SJSA1 (cell line): ENCODE measurements at regions not wholly inside any gene's neighbourhood (a gene's known extent, or its start where the extent isn't known, plus 50 kb on each side); places are given as distances from the start of the nearest gene placed in this dataset.

ENCODE experiments used
- DNase-seq, 2 experiments: peaks; one replicate each; pipeline ENCODE4 v3.0.0-alpha.2; 2015 to 2020; ENCODE audit warnings: low spot score in 2 of 2, low read depth in 1 of 2
- H3K27ac ChIP-seq: fragments of 250-450 bp; sonication (Bioruptor Pico); 2 replicates; pipeline ENCODE4 v1.5.1; 2020; ENCODE audit warnings: mild to moderate bottlenecking, moderate library complexity
- H3K27me3 ChIP-seq: fragments of 250-450 bp; sonication (Bioruptor Pico); replicated peaks from 2 replicates; pipeline ENCODE4 v1.5.1; 2020; ENCODE audit warnings: mild to moderate bottlenecking, moderate library complexity
- H3K36me3 ChIP-seq: fragments of 250-450 bp; sonication (Bioruptor Pico); 2 replicates; pipeline ENCODE4 v1.5.1; 2020; ENCODE audit warnings: mild to moderate bottlenecking
- H3K4me1 ChIP-seq: fragments of 250-450 bp; sonication (Bioruptor Pico); replicated peaks from 2 replicates; pipeline ENCODE4 v1.6.1; 2021; ENCODE audit warnings: mild to moderate bottlenecking
- H3K4me3 ChIP-seq: fragments of 250-450 bp; sonication (Bioruptor Pico); 2 replicates; pipeline ENCODE4 v1.5.1; 2020; ENCODE audit warnings: mild to moderate bottlenecking
- H3K9me3 ChIP-seq: fragments of 250-450 bp; sonication (Bioruptor Pico); replicated peaks from 2 replicates; pipeline ENCODE4 v1.5.1; 2020; ENCODE audit warnings: mild to moderate bottlenecking

GRCh38 chr18:10284540-10285282 is 169.7 kb upstream of the APCDD1 start:
- Histone ChIP-seq H3K4me3 (no peak overlapping the region), H3K4me1 (no peaks in the 10 kb centered on the region), H3K27ac (no peak overlapping the region), H3K27me3 (0 out of 2 replicates have a peak, but pooled peaks cover 9% of the 10 kb centered on the region), H3K36me3 (no peaks in the 10 kb centered on the region), H3K9me3 (no peaks in the 10 kb centered on the region)
- DNase-seq: no peak

GRCh38 chr18:10285283-10285640 is 169.2 kb upstream of the APCDD1 start:
- Histone ChIP-seq H3K4me3 (no peak overlapping the region), H3K36me3 (no peaks in the 10 kb centered on the region), H3K27ac (no peak overlapping the region), H3K4me1 (no peaks in the 10 kb centered on the region), H3K27me3 (0 out of 2 replicates have a peak, but pooled peaks cover 4% of the 10 kb centered on the region), H3K9me3 (no peaks in the 10 kb centered on the region)
- DNase-seq: no peak

GRCh38 chr18:10286580-10287150 is 167.8 kb upstream of the APCDD1 start:
- DNase-seq: no peak
- Histone ChIP-seq H3K4me1 (no peaks in the 10 kb centered on the region), H3K27me3 (0 out of 2 replicates have a peak, but pooled peaks cover 4% of the 10 kb centered on the region), H3K27ac (no peak overlapping the region), H3K4me3 (no peak overlapping the region), H3K9me3 (no peaks in the 10 kb centered on the region), H3K36me3 (no peaks in the 10 kb centered on the region)

- Histone ChIP-seq H3K27ac (no peak overlapping the region), H3K4me1 (no peaks in the 10 kb centered on the region), H3K27me3 (no peaks in the 10 kb centered on the region), H3K9me3 (no peaks in the 10 kb centered on the region), H3K36me3 (no peaks in the 10 kb centered on the region), H3K4me3 (no peak overlapping the region)
- DNase-seq: no peak
These were observed 165.2 kb upstream of the APCDD1 start for GRCh38 chr18:10289251-10289650.

- H3K27ac ChIP-seq: no peak overlapping the region
- H3K36me3 ChIP-seq: no peaks in the 10 kb centered on the region
- no peaks in the 10 kb centered on the region for H3K9me3 ChIP-seq
- H3K4me3 ChIP-seq: no peak overlapping the region
- no peaks in the 10 kb centered on the region for H3K4me1 ChIP-seq
- no peak for DNase-seq
- no peaks in the 10 kb centered on the region for H3K27me3 ChIP-seq
These were observed 164.3 kb upstream of the APCDD1 start for GRCh38 chr18:10289951-10290637.

GRCh38 chr18:10290638-10291235 is 163.7 kb upstream of the APCDD1 start:
- Histone ChIP-seq H3K9me3 (no peaks in the 10 kb centered on the region), H3K27ac (no peak overlapping the region), H3K36me3 (no peaks in the 10 kb centered on the region), H3K4me3 (no peak overlapping the region), H3K4me1 (no peaks in the 10 kb centered on the region), H3K27me3 (no peaks in the 10 kb centered on the region)
- DNase-seq: no peak

GRCh38 chr18:10291568-10291981 is 162.9 kb upstream of the APCDD1 start:
- Histone ChIP-seq H3K27me3 (no peaks in the 10 kb centered on the region), H3K4me1 (no peaks in the 10 kb centered on the region), H3K4me3 (no peak overlapping the region), H3K27ac (no peak overlapping the region), H3K9me3 (no peaks in the 10 kb centered on the region), H3K36me3 (no peaks in the 10 kb centered on the region)
- DNase-seq: no peak

GRCh38 chr18:10293966-10294365 is 160.5 kb upstream of the APCDD1 start:
- no peaks in the 10 kb centered on the region for H3K27me3 ChIP-seq
- no peak overlapping the region for H3K27ac ChIP-seq
- H3K4me1 ChIP-seq: no peaks in the 10 kb centered on the region
- no peaks in the 10 kb centered on the region for H3K9me3 ChIP-seq
- H3K4me3 ChIP-seq: no peak overlapping the region
- DNase-seq: no peak
- H3K36me3 ChIP-seq: no peaks in the 10 kb centered on the region

- Histone ChIP-seq H3K9me3 (no peaks in the 10 kb centered on the region), H3K27ac (no peak overlapping the region), H3K4me1 (no peaks in the 10 kb centered on the region), H3K36me3 (no peaks in the 10 kb centered on the region), H3K4me3 (no peak overlapping the region), H3K27me3 (no peaks in the 10 kb centered on the region)
- no peak for DNase-seq
These were observed 158.7 kb upstream of the APCDD1 start for GRCh38 chr18:10295751-10296150.

- H3K4me3 ChIP-seq: no peak overlapping the region
- no peaks in the 10 kb centered on the region for H3K4me1 ChIP-seq
- H3K27me3 ChIP-seq: no peaks in the 10 kb centered on the region
- no peaks in the 10 kb centered on the region for H3K36me3 ChIP-seq
- no peak for DNase-seq
- H3K9me3 ChIP-seq: no peaks in the 10 kb centered on the region
- no peak overlapping the region for H3K27ac ChIP-seq
These were observed 157.9 kb upstream of the APCDD1 start for GRCh38 chr18:10296491-10296890.

- no peaks in the 10 kb centered on the region for H3K4me1 ChIP-seq
- H3K27ac ChIP-seq: no peak overlapping the region
- no peaks in the 10 kb centered on the region for H3K9me3 ChIP-seq
- H3K36me3 ChIP-seq: no peaks in the 10 kb centered on the region
- DNase-seq: no peak
- H3K27me3 ChIP-seq: no peaks in the 10 kb centered on the region
- H3K4me3 ChIP-seq: no peak overlapping the region
These were observed 157.3 kb upstream of the APCDD1 start for GRCh38 chr18:10297086-10297485.

- Histone ChIP-seq H3K9me3 (no peaks in the 10 kb centered on the region), H3K36me3 (no peaks in the 10 kb centered on the region), H3K4me1 (no peaks in the 10 kb centered on the region), H3K27me3 (no peaks in the 10 kb centered on the region), H3K4me3 (no peak overlapping the region), H3K27ac (no peak overlapping the region)
- DNase-seq: no peak
These were observed 156.1 kb upstream of the APCDD1 start for GRCh38 chr18:10298346-10298745.

- Histone ChIP-seq H3K36me3 (no peaks in the 10 kb centered on the region), H3K9me3 (no peaks in the 10 kb centered on the region), H3K27me3 (no peaks in the 10 kb centered on the region), H3K4me3 (no peak overlapping the region), H3K27ac (no peak overlapping the region), H3K4me1 (no peaks in the 10 kb centered on the region)
- no peak for DNase-seq
These were observed 154.8 kb upstream of the APCDD1 start for GRCh38 chr18:10299643-10300042.

- no peak for DNase-seq
- Histone ChIP-seq H3K4me1 (no peaks in the 10 kb centered on the region), H3K27me3 (no peaks in the 10 kb centered on the region), H3K27ac (no peak overlapping the region), H3K9me3 (no peaks in the 10 kb centered on the region), H3K36me3 (no peaks in the 10 kb centered on the region), H3K4me3 (no peak overlapping the region)
These were observed 153.7 kb upstream of the APCDD1 start for GRCh38 chr18:10300739-10301138.
